KMS-11 (cell line): ENCODE measurements at regions not wholly inside any gene's neighbourhood (a gene's known extent, or its start where the extent isn't known, plus 50 kb on each side); places are given as distances from the start of the nearest gene placed in this dataset.

Experiments used
- H2AFZ ChIP-seq: fragments of 200-600 bp; sonication (generic); 2 replicates; pipeline ENCODE4 v1.6.1; 2016; ENCODE audit warnings: antibody characterized with exemption, mixed run types, low read depth
- H3K27ac ChIP-seq: fragments of 200-600 bp; sonication (generic); 2 replicates; pipeline ENCODE4 v1.6.1; 2016; ENCODE audit warnings: mild to moderate bottlenecking, mixed run types
- H3K27me3 ChIP-seq: fragments of 200-600 bp; sonication (generic); 2 replicates; pipeline ENCODE4 v1.6.1; 2017; ENCODE audit warnings: mild to moderate bottlenecking, low read depth, mixed run types, moderate library complexity; ENCODE audit not compliant: insufficient read depth
- H3K36me3 ChIP-seq: fragments of 200-600 bp; sonication (generic); 2 replicates; pipeline ENCODE4 v1.6.1; 2017; ENCODE audit warnings: mild to moderate bottlenecking, mixed run types; ENCODE audit not compliant: insufficient read depth
- H3K4me1 ChIP-seq: fragments of 200-600 bp; sonication (generic); 2 replicates; pipeline ENCODE4 v1.6.1; 2016; ENCODE audit warnings: mild to moderate bottlenecking, low read depth, mixed run types; ENCODE audit not compliant: poor library complexity, severe bottlenecking
- H3K4me2 ChIP-seq: fragments of 200-600 bp; sonication (generic); 2 replicates; pipeline ENCODE4 v1.7.0; 2016; ENCODE audit warnings: mild to moderate bottlenecking, mixed run types
- H3K4me3 ChIP-seq: fragments of 200-600 bp; sonication (generic); IDR thresholded peaks from 2 replicates; pipeline ENCODE4 v1.6.1; 2017; ENCODE audit warnings: low read depth, low read length, mixed read lengths; ENCODE audit not compliant: insufficient read depth
- H3K79me2 ChIP-seq: fragments of 200-600 bp; sonication (generic); 2 replicates; pipeline ENCODE4 v1.6.1; 2016; ENCODE audit warnings: low read depth, mixed run types; ENCODE audit not compliant: insufficient read depth
- H3K9ac ChIP-seq: fragments of 200-600 bp; sonication (generic); 2 replicates; pipeline ENCODE4 v1.6.1; 2016; ENCODE audit warnings: mild to moderate bottlenecking, mixed run types
- H4K20me1 ChIP-seq: fragments of 200-600 bp; sonication (generic); 2 replicates; pipeline ENCODE4 v1.6.1; 2016; ENCODE audit warnings: mild to moderate bottlenecking, mixed run types; ENCODE audit not compliant: insufficient read depth
- CTCF ChIP-seq: fragments of 200-600 bp; sonication (generic); conservative IDR thresholded peaks from 2 replicates; pipeline ENCODE4 v1.6.1; 2017; ENCODE audit warnings: low read depth, mild to moderate bottlenecking, antibody characterized with exemption, low read length, moderate library complexity, mixed read lengths

- Histone ChIP-seq H3K27me3 (no peaks in the 10 kb centered on the region), H4K20me1 (no peaks in the 10 kb centered on the region), H2AFZ (no peak overlapping the region), H3K36me3 (no peaks in the 10 kb centered on the region), H3K27ac (no peak overlapping the region), H3K4me3 (no peak overlapping the region), H3K4me2 (no peak overlapping the region), H3K79me2 (no peaks in the 10 kb centered on the region), H3K4me1 (no peaks in the 10 kb centered on the region), H3K9ac (no peak overlapping the region)
- no peak for TF ChIP-seq CTCF
These were observed 129.7 kb downstream of the QRSL1 start for GRCh38 chr6:106759112-106759511.

GRCh38 chr6:106757722-106758467 lies 128.5 kb downstream of the QRSL1 start:
- Histone ChIP-seq H3K4me2 (no peak overlapping the region), H2AFZ (no peak overlapping the region), H3K36me3 (no peaks in the 10 kb centered on the region), H3K27me3 (no peaks in the 10 kb centered on the region), H4K20me1 (no peaks in the 10 kb centered on the region), H3K4me3 (no peak overlapping the region), H3K9ac (no peak overlapping the region), H3K4me1 (no peaks in the 10 kb centered on the region), H3K27ac (no peak overlapping the region), H3K79me2 (no peaks in the 10 kb centered on the region)
- TF ChIP-seq CTCF: no peak

- Histone ChIP-seq H2AFZ (no peak overlapping the region), H3K36me3 (no peaks in the 10 kb centered on the region), H3K27me3 (no peaks in the 10 kb centered on the region), H3K27ac (no peak overlapping the region), H3K4me1 (no peaks in the 10 kb centered on the region), H3K79me2 (no peaks in the 10 kb centered on the region), H3K4me3 (no peak overlapping the region), H3K9ac (no peak overlapping the region), H4K20me1 (no peaks in the 10 kb centered on the region), H3K4me2 (no peak overlapping the region)
- no peak for TF ChIP-seq CTCF
These were observed 127.9 kb downstream of the QRSL1 start for GRCh38 chr6:106757267-106757666.

DNA sequence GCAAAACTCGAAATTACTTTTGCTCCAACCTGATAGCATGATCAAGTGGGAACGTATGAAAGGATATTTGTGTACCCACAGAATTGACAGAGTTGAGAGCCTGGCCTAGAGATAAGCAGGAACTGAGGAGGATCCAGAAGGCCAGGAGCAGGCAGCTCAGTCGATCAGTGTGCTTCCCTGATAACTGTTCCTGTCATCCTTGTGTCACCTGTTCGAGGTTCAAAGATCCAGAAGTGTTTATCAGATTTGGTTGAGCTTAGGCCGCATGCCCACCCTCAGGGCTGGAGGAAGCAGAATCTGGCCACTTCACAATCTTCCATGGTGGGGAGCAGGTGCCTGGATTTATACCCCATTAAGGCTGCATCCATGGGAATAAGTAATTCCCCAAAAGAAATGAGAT lies 124.8 kb downstream of the QRSL1 start:
- no peak overlapping the region for H3K4me3 ChIP-seq
- H3K4me1 ChIP-seq: no peaks in the 10 kb centered on the region
- no peak for TF ChIP-seq CTCF
- H4K20me1 ChIP-seq: no peaks in the 10 kb centered on the region
- H3K36me3 ChIP-seq: no peaks in the 10 kb centered on the region
- no peaks in the 10 kb centered on the region for H3K79me2 ChIP-seq
- no peak overlapping the region for H3K4me2 ChIP-seq
- H3K9ac ChIP-seq: no peak overlapping the region
- no peak overlapping the region for H3K27ac ChIP-seq
- no peak overlapping the region for H2AFZ ChIP-seq
- H3K27me3 ChIP-seq: no peaks in the 10 kb centered on the region
